Stimulated activated CD8-positive, alpha-beta memory T cell treated with anti-CD3 and anti-CD28 coated beads, Interleukin-15, amount 100 ng/mL, for 4 hours (primary cell): ENCODE measurements at regions not wholly inside any gene's neighbourhood (a gene's known extent, or its start where the extent isn't known, plus 50 kb on each side); places are given as distances from the start of the nearest gene placed in this dataset.

Experiments used
- DNase-seq, 2 donors: peaks; one replicate each; pipeline ENCODE4 v3.0.0-alpha.2; 2020; ENCODE audit warnings: low read depth in 2 of 2

- no peak for DNase-seq
Observed at GRCh38 chr12:30828686-30829085, 73.9 kb upstream of the CAPRIN2 start.

- no peak for DNase-seq
Observed at GRCh38 chr12:30827101-30828066, 72.6 kb upstream of the CAPRIN2 start.

GRCh38 chr12:30826276-30826675 lies 71.5 kb upstream of the CAPRIN2 start:
- DNase-seq: no peak

GRCh38 chr12:30825341-30825740 lies 70.6 kb upstream of the CAPRIN2 start:
- DNase-seq: no peak

- DNase-seq: no peak
Observed at GRCh38 chr12:30824311-30824710, 69.6 kb upstream of the CAPRIN2 start.

GRCh38 chr12:30823764-30824163 lies 69.0 kb upstream of the CAPRIN2 start:
- no peak for DNase-seq

GRCh38 chr12:30823156-30823699 lies 68.5 kb upstream of the CAPRIN2 start:
- DNase-seq: no peak

- DNase-seq: peak in 1 of 2 donors; percentile 7
Observed at GRCh38 chr12:30822385-30823155, 67.8 kb upstream of the CAPRIN2 start.

- DNase-seq: no peak
Observed at GRCh38 chr12:30820406-30820946, 65.7 kb upstream of the CAPRIN2 start.

- no peak for DNase-seq
Observed at GRCh38 chr12:30818562-30818961, 63.8 kb upstream of the CAPRIN2 start.

GRCh38 chr12:30816742-30817465 lies 62.2 kb upstream of the CAPRIN2 start:
- DNase-seq: no peak

GRCh38 chr12:30814295-30814655 lies 59.5 kb upstream of the CAPRIN2 start:
- no peak for DNase-seq

GRCh38 chr12:30813525-30814294 lies 59.0 kb upstream of the CAPRIN2 start:
- DNase-seq: no peak

- no peak for DNase-seq
Observed at GRCh38 chr12:30811966-30812365, 57.2 kb upstream of the CAPRIN2 start.

GRCh38 chr12:30810918-30811317 lies 56.2 kb upstream of the CAPRIN2 start:
- no peak for DNase-seq

GRCh38 chr12:30807695-30808034 lies 52.9 kb upstream of the CAPRIN2 start:
- DNase-seq: no peak

GRCh38 chr12:30806989-30807694 lies 52.4 kb upstream of the CAPRIN2 start:
- DNase-seq: no peak

GRCh38 chr12:30805959-30806358 lies 51.2 kb upstream of the CAPRIN2 start:
- no peak for DNase-seq
